ENCODE measurements at regions not wholly inside any gene's neighbourhood (a gene's known extent, or its start where the extent isn't known, plus 50 kb on each side); places are given as distances from the start of the nearest gene placed in this dataset.

- Histone ChIP-seq H3K4me2 (ENCODE audit: extremely low read depth, insufficient read depth, low read length) (no peak overlapping the region), H4K20me1 (ENCODE audit: control insufficient read depth, extremely low read depth, insufficient read depth, low read length) (no peaks in the 10 kb centered on the region), H2AFZ (ENCODE audit: low read length) (no peak overlapping the region), H3K79me2 (ENCODE audit: control insufficient read depth, insufficient read depth, low read length) (no peaks in the 10 kb centered on the region), H3K4me3 (replicated peaks in 1 of 4; ENCODE audit: control extremely low read depth in 1 of 4, insufficient read depth in 1 of 4, low read depth in 3 of 4, low read length in 4 of 4) (no peak overlapping the region), H3K36me3 (ENCODE audit: control insufficient read depth, insufficient read depth, low read length) (no peaks in the 10 kb centered on the region), H3K27ac (ENCODE audit: insufficient read depth, low read length) (no peak overlapping the region), H3K9me3 (ENCODE audit: control insufficient read depth, insufficient read depth, low read depth, low read length) (no peaks in the 10 kb centered on the region), H3K9ac (ENCODE audit: insufficient read depth, low read length) (no peak overlapping the region), H3K27me3 (ENCODE audit: control insufficient read depth, insufficient read depth, low read length) (no peaks in the 10 kb centered on the region), H3K4me1 (ENCODE audit: control insufficient read depth, extremely low read depth, insufficient read depth, low read length) (no peaks in the 10 kb centered on the region)
- no peak for TF ChIP-seq CTCF (conservative IDR thresholded peaks at IDR 0.05 in 1 of 2, IDR thresholded peaks at IDR 0.05 in 1 of 2; ENCODE audit: low read depth in 1 of 2, low read length in 2 of 2)
- TF ChIP-seq EZH2 (IDR thresholded peaks at IDR 0.05; ENCODE audit: low read length, missing control alignments), result no peak
- DNase-seq (ENCODE audit: low read depth in 2 of 2), result no peak
Observed at GRCh38 chr15:55116636-55117035, 80.1 kb downstream of the RSL24D1 start.

DNA sequence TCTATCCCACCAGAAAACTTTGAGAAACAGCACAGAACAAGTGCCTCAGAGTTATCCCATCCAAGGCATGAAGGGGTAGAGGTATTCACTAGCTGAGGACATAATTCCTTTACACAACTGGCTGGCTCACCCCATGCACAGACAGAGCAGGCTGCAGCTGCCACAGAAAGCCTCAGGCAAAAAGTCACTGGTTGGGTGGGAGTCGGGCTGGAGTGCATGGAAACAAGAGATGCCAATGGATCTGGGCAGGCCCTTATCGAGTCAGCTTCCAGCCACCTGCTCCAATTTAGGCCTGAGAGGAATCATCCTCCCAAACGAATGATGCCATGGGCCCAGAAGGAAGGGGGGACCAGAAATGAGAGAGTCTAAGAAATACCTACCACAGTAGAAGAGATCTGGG, 83.0 kb downstream of the RSL24D1 start:
- no peak overlapping the region for H3K27ac ChIP-seq (ENCODE audit: insufficient read depth, low read length)
- no peak for DNase-seq (ENCODE audit: low read depth in 2 of 2)
- H3K4me3 ChIP-seq (replicated peaks in 1 of 4; ENCODE audit: control extremely low read depth in 1 of 4, insufficient read depth in 1 of 4, low read depth in 3 of 4, low read length in 4 of 4), result no peak overlapping the region
- no peak overlapping the region for H3K9ac ChIP-seq (ENCODE audit: insufficient read depth, low read length)
- no peaks in the 10 kb centered on the region for H3K9me3 ChIP-seq (ENCODE audit: control insufficient read depth, insufficient read depth, low read depth, low read length)
- no peaks in the 10 kb centered on the region for H3K4me1 ChIP-seq (ENCODE audit: control insufficient read depth, extremely low read depth, insufficient read depth, low read length)
- H3K27me3 ChIP-seq (ENCODE audit: control insufficient read depth, insufficient read depth, low read length), result no peaks in the 10 kb centered on the region
- H3K79me2 ChIP-seq (ENCODE audit: control insufficient read depth, insufficient read depth, low read length), result no peaks in the 10 kb centered on the region
- no peak overlapping the region for H2AFZ ChIP-seq (ENCODE audit: low read length)
- H4K20me1 ChIP-seq (ENCODE audit: control insufficient read depth, extremely low read depth, insufficient read depth, low read length), result no peaks in the 10 kb centered on the region
- H3K4me2 ChIP-seq (ENCODE audit: extremely low read depth, insufficient read depth, low read length), result no peak overlapping the region
- no peaks in the 10 kb centered on the region for H3K36me3 ChIP-seq (ENCODE audit: control insufficient read depth, insufficient read depth, low read length)
- TF ChIP-seq EZH2 (IDR thresholded peaks at IDR 0.05; ENCODE audit: low read length, missing control alignments) (no peak), CTCF (conservative IDR thresholded peaks at IDR 0.05 in 1 of 2, IDR thresholded peaks at IDR 0.05 in 1 of 2; ENCODE audit: low read depth in 1 of 2, low read length in 2 of 2) (no peak)

DNA sequence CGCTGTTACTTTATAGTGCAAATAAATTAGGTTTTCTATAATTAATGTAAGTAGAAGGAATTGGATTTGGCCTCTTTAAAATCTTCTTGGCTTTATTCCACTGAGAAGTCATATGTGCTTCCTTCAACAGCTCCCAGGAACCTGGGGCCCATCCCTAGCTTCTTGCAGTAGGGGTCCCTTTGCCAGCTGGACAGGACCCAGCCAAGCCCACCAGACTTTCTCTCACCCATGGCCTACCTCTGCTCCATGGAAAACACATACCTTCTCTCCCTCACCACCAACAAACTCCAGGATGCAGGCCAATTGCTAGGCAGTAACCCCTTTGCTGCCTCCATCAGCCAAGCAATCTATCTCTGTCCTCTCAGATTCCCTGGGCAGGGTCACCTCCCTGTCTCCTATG, 84.0 kb downstream of the RSL24D1 start:
- Histone ChIP-seq H3K27me3 (ENCODE audit: control insufficient read depth, insufficient read depth, low read length) (no peaks in the 10 kb centered on the region), H3K4me1 (ENCODE audit: control insufficient read depth, extremely low read depth, insufficient read depth, low read length) (no peaks in the 10 kb centered on the region), H3K9me3 (ENCODE audit: control insufficient read depth, insufficient read depth, low read depth, low read length) (no peaks in the 10 kb centered on the region), H3K27ac (ENCODE audit: insufficient read depth, low read length) (no peak overlapping the region), H3K4me3 (replicated peaks in 1 of 4; ENCODE audit: control extremely low read depth in 1 of 4, insufficient read depth in 1 of 4, low read depth in 3 of 4, low read length in 4 of 4) (no peak overlapping the region), H3K4me2 (ENCODE audit: extremely low read depth, insufficient read depth, low read length) (no peak overlapping the region), H2AFZ (ENCODE audit: low read length) (no peak overlapping the region), H4K20me1 (ENCODE audit: control insufficient read depth, extremely low read depth, insufficient read depth, low read length) (no peaks in the 10 kb centered on the region), H3K79me2 (ENCODE audit: control insufficient read depth, insufficient read depth, low read length) (no peaks in the 10 kb centered on the region), H3K36me3 (ENCODE audit: control insufficient read depth, insufficient read depth, low read length) (no peaks in the 10 kb centered on the region), H3K9ac (ENCODE audit: insufficient read depth, low read length) (no peak overlapping the region)
- no peak for TF ChIP-seq EZH2 (IDR thresholded peaks at IDR 0.05; ENCODE audit: low read length, missing control alignments)
- TF ChIP-seq CTCF (conservative IDR thresholded peaks at IDR 0.05 in 1 of 2, IDR thresholded peaks at IDR 0.05 in 1 of 2; ENCODE audit: low read depth in 1 of 2, low read length in 2 of 2), result no peak
- DNase-seq (ENCODE audit: low read depth in 2 of 2), result no peak

Measured in fibroblast of lung (primary cell).